ENCODE measurements at regions not wholly inside any gene's neighbourhood (a gene's known extent, or its start where the extent isn't known, plus 50 kb on each side); places are given as distances from the start of the nearest gene placed in this dataset.
A peak's percentile ranks its signal among the peaks of the same experiment; 100 is the strongest.

DNA sequence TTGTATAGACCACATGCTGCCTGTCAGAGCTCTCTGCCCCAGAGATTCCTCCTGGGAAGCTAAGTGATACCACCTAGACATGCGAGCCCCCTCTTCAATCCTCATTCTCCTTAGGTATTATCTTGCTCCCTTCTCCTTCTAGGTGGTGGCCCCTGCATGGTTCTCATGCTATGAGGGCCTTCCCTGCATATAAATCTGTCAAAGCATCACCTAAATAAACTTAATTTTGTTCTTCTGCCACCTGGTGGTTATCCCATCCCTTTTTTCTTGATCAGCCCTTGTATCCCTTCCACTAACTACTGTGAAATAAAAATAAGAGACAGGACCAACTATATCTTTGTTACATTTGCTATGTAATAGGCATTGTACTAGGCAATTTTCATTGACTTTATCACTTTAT, 242.1 kb downstream of the CDC14C start:
- no peak overlapping the region for H3K4me3 ChIP-seq (ENCODE audit: insufficient read depth, low read length)
- no peak overlapping the region for H3K4me2 ChIP-seq (ENCODE audit: insufficient read depth, low read length)
- no peaks in the 10 kb centered on the region for H3K4me1 ChIP-seq (ENCODE audit: insufficient read depth, low read length)
- no peaks in the 10 kb centered on the region for H3K36me3 ChIP-seq (ENCODE audit: insufficient read depth, low read length)
- TF ChIP-seq, protein P1, sequence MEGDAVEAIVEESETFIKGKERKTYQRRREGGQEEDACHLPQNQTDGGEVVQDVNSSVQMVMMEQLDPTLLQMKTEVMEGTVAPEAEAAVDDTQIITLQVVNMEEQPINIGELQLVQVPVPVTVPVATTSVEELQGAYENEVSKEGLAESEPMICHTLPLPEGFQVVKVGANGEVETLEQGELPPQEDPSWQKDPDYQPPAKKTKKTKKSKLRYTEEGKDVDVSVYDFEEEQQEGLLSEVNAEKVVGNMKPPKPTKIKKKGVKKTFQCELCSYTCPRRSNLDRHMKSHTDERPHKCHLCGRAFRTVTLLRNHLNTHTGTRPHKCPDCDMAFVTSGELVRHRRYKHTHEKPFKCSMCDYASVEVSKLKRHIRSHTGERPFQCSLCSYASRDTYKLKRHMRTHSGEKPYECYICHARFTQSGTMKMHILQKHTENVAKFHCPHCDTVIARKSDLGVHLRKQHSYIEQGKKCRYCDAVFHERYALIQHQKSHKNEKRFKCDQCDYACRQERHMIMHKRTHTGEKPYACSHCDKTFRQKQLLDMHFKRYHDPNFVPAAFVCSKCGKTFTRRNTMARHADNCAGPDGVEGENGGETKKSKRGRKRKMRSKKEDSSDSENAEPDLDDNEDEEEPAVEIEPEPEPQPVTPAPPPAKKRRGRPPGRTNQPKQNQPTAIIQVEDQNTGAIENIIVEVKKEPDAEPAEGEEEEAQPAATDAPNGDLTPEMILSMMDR (IDR thresholded peaks at IDR 0.05; ENCODE audit: extremely low read depth, low read depth, low read length), result no peak
- H3K9me3 ChIP-seq (ENCODE audit: low read depth, low read length), result no peaks in the 10 kb centered on the region
- H3K79me2 ChIP-seq (ENCODE audit: insufficient read depth, low read length), result no peaks in the 10 kb centered on the region
- DNase-seq (ENCODE audit: insufficient read length, low spot score, missing footprints), result no peak
- H2AFZ ChIP-seq (ENCODE audit: low read length), result no peak overlapping the region
- H4K20me1 ChIP-seq (ENCODE audit: insufficient read depth, low read length), result no peaks in the 10 kb centered on the region
- H3K27me3 ChIP-seq (ENCODE audit: insufficient read depth, low read length), result no peaks in the 10 kb centered on the region
- H3K27ac ChIP-seq (ENCODE audit: low read depth, low read length), result no peak overlapping the region

GRCh38 chr7:49172639-49173038, 248.3 kb downstream of the CDC14C start:
- no peaks in the 10 kb centered on the region for H3K27me3 ChIP-seq (ENCODE audit: insufficient read depth, low read length)
- H3K4me1 ChIP-seq (ENCODE audit: insufficient read depth, low read length), result no peaks in the 10 kb centered on the region
- no peak overlapping the region for H2AFZ ChIP-seq (ENCODE audit: low read length)
- no peaks in the 10 kb centered on the region for H3K9me3 ChIP-seq (ENCODE audit: low read depth, low read length)
- DNase-seq (ENCODE audit: insufficient read length, low spot score, missing footprints), result no peak
- H3K27ac ChIP-seq (ENCODE audit: low read depth, low read length), result no peak overlapping the region
- no peaks in the 10 kb centered on the region for H4K20me1 ChIP-seq (ENCODE audit: insufficient read depth, low read length)
- no peak overlapping the region for H3K4me2 ChIP-seq (ENCODE audit: insufficient read depth, low read length)
- H3K36me3 ChIP-seq (ENCODE audit: insufficient read depth, low read length), result no peaks in the 10 kb centered on the region
- H3K4me3 ChIP-seq (ENCODE audit: insufficient read depth, low read length), result no peak overlapping the region
- no peaks in the 10 kb centered on the region for H3K79me2 ChIP-seq (ENCODE audit: insufficient read depth, low read length)
- TF ChIP-seq, protein P1 (IDR thresholded peaks at IDR 0.05; ENCODE audit: extremely low read depth, low read depth, low read length), result no peak

DNA sequence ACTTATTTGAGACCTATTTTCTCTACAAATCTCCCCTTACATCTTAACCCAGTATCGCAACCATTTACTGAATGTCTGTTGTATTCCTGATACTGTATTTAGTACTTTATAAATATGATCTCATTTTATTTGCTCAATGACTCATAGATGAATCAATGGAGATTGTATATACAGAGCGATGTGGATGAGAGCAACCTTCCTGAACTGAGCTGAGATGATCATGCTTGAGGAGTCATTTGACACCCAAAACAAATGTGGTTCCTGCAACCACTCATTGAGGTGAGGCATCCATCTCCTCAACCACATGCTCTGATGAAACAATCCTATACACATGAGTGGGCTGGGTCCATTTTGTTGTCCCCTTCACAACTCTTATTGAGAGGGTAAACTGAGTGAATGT, 250.0 kb downstream of the CDC14C start:
- no peaks in the 10 kb centered on the region for H4K20me1 ChIP-seq (ENCODE audit: insufficient read depth, low read length)
- no peaks in the 10 kb centered on the region for H3K4me1 ChIP-seq (ENCODE audit: insufficient read depth, low read length)
- DNase-seq (ENCODE audit: insufficient read length, low spot score, missing footprints), result peak; percentile 11
- H3K4me2 ChIP-seq (ENCODE audit: insufficient read depth, low read length), result no peak overlapping the region
- no peaks in the 10 kb centered on the region for H3K9me3 ChIP-seq (ENCODE audit: low read depth, low read length)
- H3K36me3 ChIP-seq (ENCODE audit: insufficient read depth, low read length), result no peaks in the 10 kb centered on the region
- H3K27ac ChIP-seq (ENCODE audit: low read depth, low read length), result no peak overlapping the region
- H2AFZ ChIP-seq (ENCODE audit: low read length), result no peak overlapping the region
- TF ChIP-seq, protein P1 (IDR thresholded peaks at IDR 0.05; ENCODE audit: extremely low read depth, low read depth, low read length), result no peak
- no peaks in the 10 kb centered on the region for H3K27me3 ChIP-seq (ENCODE audit: insufficient read depth, low read length)
- H3K79me2 ChIP-seq (ENCODE audit: insufficient read depth, low read length), result no peaks in the 10 kb centered on the region
- no peak overlapping the region for H3K4me3 ChIP-seq (ENCODE audit: insufficient read depth, low read length)

GRCh38 chr7:49187543-49188268, 263.4 kb downstream of the CDC14C start:
- H3K27ac ChIP-seq (ENCODE audit: low read depth, low read length), result no peak overlapping the region
- no peak overlapping the region for H2AFZ ChIP-seq (ENCODE audit: low read length)
- TF ChIP-seq, protein P1 (IDR thresholded peaks at IDR 0.05; ENCODE audit: extremely low read depth, low read depth, low read length), result no peak

More at GRCh38 chr7:49187543-49188268, 263.4 kb downstream of the CDC14C start:
- Histone ChIP-seq H4K20me1 (ENCODE audit: insufficient read depth, low read length) (no peaks in the 10 kb centered on the region), H3K4me3 (ENCODE audit: insufficient read depth, low read length) (no peak overlapping the region), H3K9me3 (ENCODE audit: low read depth, low read length) (peaks cover under 1% of the 10 kb centered on the region), H3K79me2 (ENCODE audit: insufficient read depth, low read length) (no peaks in the 10 kb centered on the region), H3K27me3 (ENCODE audit: insufficient read depth, low read length) (no peaks in the 10 kb centered on the region), H3K4me2 (ENCODE audit: insufficient read depth, low read length) (no peak overlapping the region), H3K36me3 (ENCODE audit: insufficient read depth, low read length) (no peaks in the 10 kb centered on the region), H3K4me1 (ENCODE audit: insufficient read depth, low read length) (no peaks in the 10 kb centered on the region)
- DNase-seq (ENCODE audit: insufficient read length, low spot score, missing footprints), result no peak
